HPDE6-E6E7 (cell line): ENCODE measurements at regions not wholly inside any gene's neighbourhood (a gene's known extent, or its start where the extent isn't known, plus 50 kb on each side); places are given as distances from the start of the nearest gene placed in this dataset.
"Not testable (repeated sequence)": the region's sequence is repeated elsewhere in the genome, so short reads cannot be mapped to it uniquely, and the experiment has no call there.

ENCODE experiments used
- DNase-seq: peaks from one replicate; pipeline ENCODE4 v3.0.0; 2011; ENCODE audit warnings: missing footprints; ENCODE audit errors: extremely low spot score

- not testable (repeated sequence) for DNase-seq
Observed at GRCh38 chr14:59058776-59059175, 129.7 kb upstream of the DAAM1 start.

GRCh38 chr14:59060841-59061240 is 127.6 kb upstream of the DAAM1 start:
- DNase-seq = no peak

- DNase-seq = no peak
Observed at GRCh38 chr14:59061292-59061691, 127.2 kb upstream of the DAAM1 start.

GRCh38 chr14:59063259-59063658 is 125.2 kb upstream of the DAAM1 start:
- no peak for DNase-seq

- DNase-seq = peak; percentile 4
Observed at GRCh38 chr14:59067127-59067894, 121.2 kb upstream of the DAAM1 start.

GRCh38 chr14:59069163-59069854 is 119.2 kb upstream of the DAAM1 start:
- no peak for DNase-seq

- no peak for DNase-seq
Observed at GRCh38 chr14:59075506-59075905, 113.0 kb upstream of the DAAM1 start.

- no peak for DNase-seq
Observed at GRCh38 chr14:59081720-59082119, 106.7 kb upstream of the DAAM1 start.

- no peak for DNase-seq
Observed at GRCh38 chr14:59085207-59085739, 103.2 kb upstream of the DAAM1 start.

GRCh38 chr14:59086241-59086882 is 102.1 kb upstream of the DAAM1 start:
- no peak for DNase-seq

- no peak for DNase-seq
Observed at GRCh38 chr14:59087240-59087639, 101.2 kb upstream of the DAAM1 start.

- DNase-seq = no peak
Observed at GRCh38 chr14:59087711-59088110, 100.8 kb upstream of the DAAM1 start.

GRCh38 chr14:59090572-59090971 is 97.9 kb upstream of the DAAM1 start:
- DNase-seq = no peak

GRCh38 chr14:59091404-59091803 is 97.1 kb upstream of the DAAM1 start:
- DNase-seq = no peak

GRCh38 chr14:59091976-59092375 is 96.5 kb upstream of the DAAM1 start:
- DNase-seq = no peak

GRCh38 chr14:59093902-59094301 is 94.6 kb upstream of the DAAM1 start:
- DNase-seq = no peak

GRCh38 chr14:59096303-59096702 is 92.2 kb upstream of the DAAM1 start:
- DNase-seq = no peak

GRCh38 chr14:59097681-59098080 is 90.8 kb upstream of the DAAM1 start:
- no peak for DNase-seq

- DNase-seq = peak; percentile 61
Observed at GRCh38 chr14:59098377-59098776, 90.1 kb upstream of the DAAM1 start.

GRCh38 chr14:59100205-59100604 is 88.3 kb upstream of the DAAM1 start:
- no peak for DNase-seq

GRCh38 chr14:59101476-59101875 is 87.0 kb upstream of the DAAM1 start:
- no peak for DNase-seq

- DNase-seq = no peak
Observed at GRCh38 chr14:59103396-59103795, 85.1 kb upstream of the DAAM1 start.

GRCh38 chr14:59107819-59108218 is 80.6 kb upstream of the DAAM1 start:
- DNase-seq = no peak
